Activated effector memory CD4-positive, alpha-beta T cell treated with anti-CD3 and anti-CD28 coated beads, Interleukin-2, amount 50 U/mL, for 16 hours (primary cell): ENCODE measurements at regions not wholly inside any gene's neighbourhood (a gene's known extent, or its start where the extent isn't known, plus 50 kb on each side); places are given as distances from the start of the nearest gene placed in this dataset.
"Not testable (repeated sequence)": the region's sequence is repeated elsewhere in the genome, so short reads cannot be mapped to it uniquely, and the experiment has no call there.

Source experiments
- DNase-seq: peaks from one replicate; pipeline ENCODE4 v3.0.0-alpha.2; 2020

- DNase-seq: no peak
Observed at GRCh38 chr14:51448831-51449670, 202.7 kb upstream of the FRMD6 start.

- no peak for DNase-seq
Observed at GRCh38 chr14:51449681-51450080, 202.0 kb upstream of the FRMD6 start.

GRCh38 chr14:51451561-51451960, 200.1 kb upstream of the FRMD6 start:
- DNase-seq: no peak

GRCh38 chr14:51453869-51454268, 197.8 kb upstream of the FRMD6 start:
- DNase-seq: no peak

GRCh38 chr14:51454351-51454750, 197.4 kb upstream of the FRMD6 start:
- no peak for DNase-seq

GRCh38 chr14:51455041-51455835, 196.5 kb upstream of the FRMD6 start:
- no peak for DNase-seq

GRCh38 chr14:51457843-51458562, 193.7 kb upstream of the FRMD6 start:
- DNase-seq: no peak

GRCh38 chr14:51458563-51458955, 193.2 kb upstream of the FRMD6 start:
- no peak for DNase-seq

- no peak for DNase-seq
Observed at GRCh38 chr14:51460011-51460410, 191.7 kb upstream of the FRMD6 start.

GRCh38 chr14:51462182-51462581, 189.5 kb upstream of the FRMD6 start:
- DNase-seq: no peak

- no peak for DNase-seq
Observed at GRCh38 chr14:51462706-51463105, 189.0 kb upstream of the FRMD6 start.

GRCh38 chr14:51463461-51463860, 188.2 kb upstream of the FRMD6 start:
- no peak for DNase-seq

- DNase-seq: no peak
Observed at GRCh38 chr14:51464411-51464810, 187.3 kb upstream of the FRMD6 start.

- no peak for DNase-seq
Observed at GRCh38 chr14:51465486-51465885, 186.2 kb upstream of the FRMD6 start.

- DNase-seq: not testable (repeated sequence)
Observed at GRCh38 chr14:51467392-51467791, 184.3 kb upstream of the FRMD6 start.

GRCh38 chr14:51468523-51468922, 183.2 kb upstream of the FRMD6 start:
- no peak for DNase-seq

- DNase-seq: no peak
Observed at GRCh38 chr14:51472881-51473280, 178.8 kb upstream of the FRMD6 start.

GRCh38 chr14:51473351-51473750, 178.4 kb upstream of the FRMD6 start:
- no peak for DNase-seq

- no peak for DNase-seq
Observed at GRCh38 chr14:51473808-51474565, 177.7 kb upstream of the FRMD6 start.

- no peak for DNase-seq
Observed at GRCh38 chr14:51474854-51475253, 176.9 kb upstream of the FRMD6 start.

- DNase-seq: no peak
Observed at GRCh38 chr14:51478175-51478621, 173.5 kb upstream of the FRMD6 start.

GRCh38 chr14:51479584-51480325, 172.0 kb upstream of the FRMD6 start:
- DNase-seq: no peak
